GM19463 (cell line): ENCODE measurements at regions not wholly inside any gene's neighbourhood (a gene's known extent, or its start where the extent isn't known, plus 50 kb on each side); places are given as distances from the start of the nearest gene placed in this dataset.
"Not testable (repeated sequence)": the region's sequence is repeated elsewhere in the genome, so short reads cannot be mapped to it uniquely, and the experiment has no call there.

ENCODE experiments used
- ATAC-seq: cut with Tn5 transposase; IDR thresholded peaks from one replicate; pipeline ENCODE4 v1.9.1; 2021; ENCODE audit warnings: mild to moderate bottlenecking, moderate library complexity; ENCODE audit not compliant: unreplicated experiment

DNA sequence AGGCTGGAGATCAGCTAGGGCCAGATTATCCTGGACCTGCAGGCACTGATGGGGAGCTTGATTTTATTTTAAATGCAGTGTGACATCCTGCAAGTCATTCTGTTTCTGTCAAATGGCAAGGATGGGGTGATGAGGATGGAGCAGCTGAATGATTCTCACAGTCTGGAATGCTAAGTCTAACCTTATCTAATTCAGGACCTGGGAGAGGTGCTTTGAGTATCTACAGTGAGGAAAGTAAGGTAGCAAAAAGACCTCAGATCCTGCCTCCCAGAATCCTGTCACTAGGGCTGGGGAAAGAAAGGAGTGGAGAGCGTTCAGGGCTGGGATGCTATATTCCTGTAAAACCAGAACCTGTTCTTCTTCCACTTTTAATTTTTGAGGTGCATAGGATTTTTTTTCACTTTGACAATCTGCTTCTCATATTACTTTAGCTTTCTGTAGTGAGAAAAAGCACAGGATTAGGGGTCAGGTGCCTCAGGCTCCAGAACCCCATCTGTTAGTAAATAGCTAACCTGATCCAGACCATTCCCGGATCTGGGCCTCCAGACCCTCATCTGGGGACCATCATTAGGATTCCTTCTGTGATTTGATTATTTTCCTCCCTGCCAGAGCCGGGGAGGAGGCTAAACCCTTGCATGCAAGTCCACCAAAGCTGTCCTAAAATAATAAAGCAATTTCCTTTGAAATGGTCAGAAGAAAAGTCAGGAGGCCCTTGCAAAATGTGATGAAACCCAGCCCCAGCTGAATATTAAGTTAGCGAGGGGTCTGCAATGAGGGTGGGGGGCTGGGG, 54.7 kb downstream of the ASCL1 start:
- ATAC-seq = no peak

DNA sequence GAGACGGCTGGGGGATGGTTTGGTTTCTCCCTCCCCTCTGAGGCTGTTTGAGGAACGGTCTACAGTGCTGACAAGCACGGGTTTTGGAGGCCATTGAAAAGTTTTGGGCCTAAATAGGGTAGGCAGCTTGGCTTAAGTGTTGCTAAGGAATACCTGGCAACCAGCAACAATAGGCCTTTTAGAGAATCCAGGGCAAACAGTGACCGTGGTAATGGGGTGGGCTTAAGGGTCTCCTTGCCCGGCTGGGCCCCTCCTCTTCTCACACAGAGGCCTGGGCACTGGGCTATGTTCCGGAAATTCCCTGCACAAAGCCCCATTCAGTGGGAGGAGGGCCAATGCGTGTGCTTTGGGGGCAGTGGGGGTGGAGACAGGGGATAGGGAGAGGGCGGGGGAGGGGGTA, 55.4 kb downstream of the ASCL1 start:
- no peak for ATAC-seq

DNA sequence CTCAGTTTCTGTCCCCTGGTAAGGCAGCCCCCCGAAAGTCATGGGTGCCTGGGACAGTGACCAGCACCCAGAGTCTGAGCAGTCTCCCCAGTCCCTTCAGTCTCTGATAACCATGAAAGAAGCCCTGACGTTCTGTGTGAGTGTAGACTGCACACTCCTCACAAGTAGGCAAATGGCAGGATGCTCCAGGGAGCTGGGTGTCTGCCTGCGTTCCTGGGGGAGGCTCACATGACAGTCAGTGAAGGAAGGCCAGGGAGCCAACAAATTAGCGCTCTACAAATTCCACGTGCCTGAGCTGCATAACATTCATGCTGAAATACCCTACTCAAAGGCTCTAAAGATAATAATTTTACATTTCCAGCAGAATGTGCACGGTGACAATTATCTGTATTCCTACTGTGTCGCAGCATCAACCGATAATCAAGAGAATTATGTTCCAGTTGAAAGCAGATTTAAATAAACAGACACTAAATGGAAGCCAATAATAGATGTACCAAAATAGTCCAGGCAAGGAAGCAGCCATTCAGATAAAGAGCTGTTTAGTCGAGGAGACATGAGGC, 56.3 kb downstream of the ASCL1 start:
- no peak for ATAC-seq

DNA sequence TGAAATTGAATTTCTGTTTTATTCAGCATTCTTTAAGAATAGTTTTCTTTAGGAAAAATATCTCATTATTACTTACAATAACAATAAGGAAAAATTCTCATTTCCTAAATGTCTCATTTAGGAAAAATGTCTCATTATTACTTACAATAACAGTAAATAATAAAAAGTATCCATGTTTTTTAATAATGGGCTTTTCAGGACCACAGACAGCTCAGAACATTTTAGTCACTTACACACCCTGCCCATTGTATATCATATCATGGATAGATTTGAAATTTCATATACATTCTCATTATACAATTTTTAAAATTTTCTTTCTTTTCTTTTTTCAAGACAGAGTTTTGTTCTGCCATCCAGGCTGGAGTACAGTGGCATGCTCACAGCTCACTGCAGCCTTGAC, 58.9 kb downstream of the ASCL1 start:
- no peak for ATAC-seq

DNA sequence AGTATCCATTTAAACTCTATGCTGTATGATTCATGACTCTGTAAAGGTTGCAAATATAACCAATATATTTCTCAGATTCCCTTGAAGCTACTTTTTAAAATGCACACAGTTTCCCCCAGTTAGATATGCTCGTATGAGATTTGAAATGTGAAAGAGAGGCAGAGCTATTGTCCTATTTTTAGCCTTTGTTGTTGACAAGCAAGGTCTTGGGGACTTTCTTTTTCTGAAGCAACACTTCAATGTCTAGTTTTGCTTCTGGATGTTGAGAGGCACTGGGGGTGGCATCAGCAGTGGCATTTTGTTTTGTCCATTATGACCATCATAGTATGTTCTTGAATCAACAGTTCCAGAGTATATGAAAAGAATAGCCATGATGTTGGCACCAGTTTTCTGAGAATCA, 63.4 kb downstream of the ASCL1 start:
- no peak for ATAC-seq

DNA sequence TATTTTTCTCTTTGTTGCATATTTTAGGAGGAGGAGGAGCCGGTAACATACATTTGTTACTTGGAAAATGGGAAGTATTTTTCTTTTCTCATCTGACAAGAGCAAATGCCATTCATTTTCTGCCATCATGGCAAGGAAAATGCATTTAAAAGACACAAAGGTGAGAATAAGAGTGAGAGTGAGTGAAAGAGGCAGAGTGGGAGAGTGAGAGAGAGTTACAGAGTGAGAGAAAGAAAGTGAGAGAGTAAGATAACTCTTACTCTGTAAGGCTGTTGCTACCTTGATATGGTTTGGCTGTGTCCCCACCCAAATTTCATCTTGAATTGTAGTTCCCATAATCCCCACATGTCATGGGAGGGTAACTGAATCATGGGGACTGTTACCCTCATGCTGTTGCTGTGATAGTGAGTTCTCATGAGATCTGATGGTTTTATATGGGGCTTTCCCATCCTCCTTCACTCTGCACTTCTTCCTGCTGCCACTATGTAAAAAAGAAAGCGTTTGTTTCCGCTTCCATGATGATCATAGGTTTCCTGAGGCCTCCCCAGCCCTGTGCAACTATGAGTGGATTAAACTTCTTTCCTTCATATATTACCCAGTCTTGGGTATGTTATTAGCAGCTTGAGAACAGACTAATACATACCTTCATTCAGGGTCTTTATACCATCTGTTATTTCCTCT, 64.2 kb downstream of the ASCL1 start:
- no peak for ATAC-seq

DNA sequence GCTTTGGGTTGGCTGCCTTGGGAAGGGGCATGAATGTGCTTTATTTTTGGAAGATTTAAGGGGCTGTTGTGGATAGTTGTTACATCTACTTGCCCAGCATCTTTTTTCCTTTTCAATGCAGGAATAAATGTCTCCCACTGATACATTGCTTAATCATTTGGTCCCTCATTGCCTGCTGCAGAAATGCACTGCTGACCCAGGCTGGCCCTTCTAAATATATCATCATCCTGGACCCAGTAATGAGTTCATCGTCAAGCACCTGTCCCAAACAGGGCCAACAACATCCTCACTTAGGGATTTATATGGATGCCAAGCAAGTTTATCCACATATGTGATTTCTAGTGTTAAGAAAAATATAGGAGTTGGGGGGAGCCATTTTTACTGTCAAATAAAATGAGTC, 67.2 kb downstream of the ASCL1 start:
- no peak for ATAC-seq

DNA sequence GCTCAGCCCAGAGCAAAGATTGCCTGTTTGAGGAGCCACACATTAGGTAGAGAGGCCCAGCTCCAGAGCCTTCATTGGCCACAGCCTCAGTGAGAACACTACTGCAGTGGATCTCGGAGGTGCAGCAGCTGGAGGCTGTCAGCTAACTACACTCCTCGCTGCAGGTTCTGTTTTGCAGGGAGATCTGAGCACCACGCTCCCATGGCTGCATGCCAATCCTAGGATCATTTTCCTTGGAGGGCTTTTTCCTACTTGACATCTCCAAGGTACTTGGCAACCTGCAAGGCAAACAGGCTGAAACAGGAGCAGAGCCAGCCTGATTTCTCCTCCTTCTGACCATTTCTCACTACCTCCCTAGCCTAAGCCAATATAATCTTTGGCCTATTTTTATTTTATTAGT, 69.2 kb downstream of the ASCL1 start:
- not testable (repeated sequence) for ATAC-seq

DNA sequence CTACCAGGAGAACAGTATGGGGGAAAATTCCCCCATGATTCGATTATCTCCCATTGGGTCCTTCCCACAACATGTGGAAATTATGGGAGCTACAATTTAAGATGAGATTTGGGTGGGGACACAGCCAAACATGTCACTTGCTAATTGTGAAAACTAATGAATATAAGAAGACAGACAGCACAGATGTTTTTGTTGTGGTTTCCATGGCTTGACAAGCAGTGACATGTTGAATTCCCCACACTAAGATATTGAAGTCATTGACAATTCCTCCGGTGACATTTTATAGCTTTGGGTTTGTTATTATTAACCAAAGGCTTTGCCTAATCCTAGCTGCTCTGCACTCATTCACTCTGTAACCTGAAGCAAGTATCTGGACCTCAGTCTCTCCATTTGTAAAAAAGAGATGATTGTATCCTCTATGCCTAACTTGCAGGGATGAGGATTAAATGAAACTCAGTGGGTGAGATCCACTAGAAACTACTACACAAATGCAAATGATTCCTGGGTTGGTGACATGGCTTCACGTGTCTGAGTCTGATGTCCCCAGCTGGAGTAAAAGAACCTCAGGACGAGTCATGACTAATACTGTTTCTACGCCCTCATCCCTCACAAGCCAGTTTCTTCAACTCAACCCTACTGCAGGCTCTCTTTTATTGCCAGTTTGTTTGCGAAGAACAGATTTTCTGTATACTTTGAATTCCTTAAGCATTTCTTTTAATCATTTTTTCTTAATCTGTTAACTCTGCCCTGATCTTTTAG, 71.6 kb downstream of the ASCL1 start:
- ATAC-seq = no peak

DNA sequence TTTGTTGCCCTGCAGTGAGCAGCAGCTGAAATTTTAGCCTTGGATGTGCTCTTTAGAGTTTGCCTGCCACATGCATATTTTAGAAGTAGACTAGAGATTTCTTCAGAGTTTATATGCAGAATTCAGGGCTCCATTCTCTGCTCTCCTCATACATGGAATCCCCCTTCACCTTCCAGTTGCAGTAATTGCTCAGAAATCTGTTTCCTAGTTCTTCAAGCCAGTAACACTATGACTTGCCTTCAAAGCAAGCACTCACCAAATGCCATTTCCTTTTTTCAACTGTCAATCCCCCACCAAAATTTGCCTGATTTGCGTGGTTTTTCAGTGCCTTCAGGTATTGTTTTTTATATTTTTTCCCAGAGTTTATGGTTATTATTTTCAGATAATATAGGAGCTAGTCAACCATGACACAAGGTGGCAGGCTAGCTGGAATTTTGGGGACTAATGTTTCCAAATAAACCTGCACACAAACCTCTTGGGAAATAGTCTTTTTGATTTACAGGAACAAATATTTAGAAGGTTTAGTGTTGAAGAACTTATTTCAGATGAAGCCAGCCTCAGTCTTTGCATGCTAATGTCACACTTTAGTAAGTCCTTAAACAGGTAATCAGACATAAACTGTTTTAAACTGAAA, 79.2 kb downstream of the ASCL1 start:
- ATAC-seq = no peak

DNA sequence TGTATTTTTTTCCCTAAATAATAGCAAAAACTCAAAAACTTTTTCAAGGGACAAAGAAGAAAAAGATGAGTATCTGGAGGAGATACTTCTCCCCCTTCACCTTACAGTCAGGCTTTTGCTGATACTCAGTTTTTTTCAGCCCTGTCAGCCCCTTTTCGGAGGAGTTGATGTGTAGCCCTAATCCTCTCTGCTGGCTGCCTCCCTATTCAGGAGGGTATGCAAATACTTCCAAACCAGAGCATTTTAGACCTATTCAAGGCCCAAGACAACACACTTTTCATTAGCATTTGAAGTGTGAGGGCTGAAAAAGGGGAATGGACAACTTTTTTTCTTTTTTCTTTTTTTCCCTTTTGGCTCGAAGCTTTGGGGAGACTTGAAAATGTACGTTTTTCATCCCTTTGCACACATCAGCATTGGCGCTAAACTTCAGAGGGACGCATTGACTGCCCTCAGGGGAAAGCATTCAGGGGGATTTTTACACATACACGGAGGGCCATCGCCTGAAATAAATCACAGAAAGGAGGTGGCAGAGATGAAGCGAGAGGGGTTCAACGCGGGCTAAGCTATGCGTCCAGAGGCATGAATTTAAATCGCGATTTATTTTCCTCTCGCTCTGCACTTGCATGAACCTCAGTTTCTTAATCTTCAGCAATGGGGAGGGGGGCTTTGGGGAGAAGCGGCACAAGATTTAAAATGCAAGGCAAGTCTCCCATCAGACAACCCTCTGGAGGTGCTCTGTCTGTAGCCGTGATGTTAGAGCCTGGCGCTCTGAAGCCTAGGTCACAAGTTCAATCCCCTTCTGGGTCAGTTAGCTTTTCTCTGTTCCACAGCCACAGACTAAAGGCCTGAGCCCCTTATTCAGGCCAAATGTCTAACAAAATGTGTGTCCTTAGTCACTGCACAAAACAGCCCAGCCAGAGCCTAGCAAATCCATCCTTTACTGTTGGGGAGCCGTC, 86.3 kb downstream of the ASCL1 start:
- no peak for ATAC-seq

DNA sequence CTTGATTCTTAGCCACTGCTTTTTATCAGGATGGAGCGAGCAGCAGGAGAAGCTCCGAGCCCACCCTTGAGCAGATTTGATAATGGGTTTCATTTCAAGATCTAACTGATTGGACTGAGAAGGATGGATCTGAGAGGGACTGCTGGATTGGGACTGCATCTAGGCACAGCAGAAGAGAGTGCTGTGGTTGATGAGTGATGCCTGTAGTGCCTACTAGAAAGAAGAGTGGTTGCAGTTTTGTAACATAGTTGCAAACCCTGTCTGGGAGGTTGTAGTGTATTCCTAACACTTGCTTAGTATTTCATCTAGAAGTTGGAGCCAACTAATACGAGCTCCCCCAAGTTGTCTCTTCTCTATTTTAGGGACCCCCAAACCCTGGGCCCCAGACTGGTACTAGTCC, 88.7 kb downstream of the ASCL1 start:
- ATAC-seq = no peak

DNA sequence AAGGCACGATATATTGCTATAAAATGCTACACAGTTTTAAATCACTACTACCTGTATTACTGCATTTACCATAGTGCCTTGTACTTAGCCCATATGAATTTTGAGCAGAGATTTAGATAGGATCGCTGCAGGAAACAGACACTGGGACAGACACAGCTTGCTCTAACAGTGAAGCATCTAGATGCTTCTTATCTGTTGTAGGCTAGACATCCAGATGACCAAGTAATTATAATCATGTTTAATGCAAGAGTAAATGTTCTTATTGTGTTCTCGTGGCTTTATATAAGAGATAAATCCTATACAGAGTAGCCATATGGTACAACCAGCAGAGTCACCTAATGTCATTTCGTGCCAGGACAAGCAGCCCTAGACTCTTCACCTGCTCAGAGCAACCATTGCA, 92.8 kb downstream of the ASCL1 start:
- ATAC-seq = no peak

DNA sequence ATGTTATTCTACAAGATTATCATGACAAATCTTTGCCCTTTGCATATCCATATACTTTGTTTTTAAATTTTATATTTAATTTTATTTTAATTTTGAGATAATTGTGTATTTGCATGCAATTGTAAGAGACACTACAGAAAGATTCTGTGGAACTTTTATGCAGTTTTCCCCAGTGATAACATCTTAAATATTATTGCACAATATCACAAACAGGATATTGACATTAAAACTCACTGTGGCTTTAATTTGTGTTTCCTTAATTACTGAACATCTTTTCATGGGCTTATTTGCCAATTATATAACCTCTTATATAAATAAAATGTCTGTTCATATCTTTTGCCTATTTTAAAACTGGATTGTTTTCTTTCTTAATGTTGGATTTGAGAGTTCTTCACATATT, 95.6 kb downstream of the ASCL1 start:
- ATAC-seq = no peak

DNA sequence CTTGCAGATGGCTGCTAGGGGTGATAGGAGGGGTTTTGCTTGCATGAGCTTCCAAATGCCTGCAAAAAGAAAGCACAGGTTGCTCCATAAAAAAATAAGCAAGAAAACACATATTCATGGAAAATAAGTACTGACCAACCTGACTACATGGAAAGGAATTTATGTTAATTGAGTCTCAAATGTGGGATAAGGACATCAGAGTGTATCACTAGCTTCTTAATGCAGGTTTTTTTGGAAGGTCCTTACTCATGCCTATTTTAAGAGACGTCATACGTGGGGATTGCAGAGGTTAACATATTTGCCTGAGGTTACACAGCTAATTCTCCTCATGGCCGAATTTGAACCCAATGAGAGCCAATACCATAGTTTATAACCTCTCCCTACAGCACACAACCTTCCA, 116.2 kb downstream of the ASCL1 start:
- no peak for ATAC-seq

DNA sequence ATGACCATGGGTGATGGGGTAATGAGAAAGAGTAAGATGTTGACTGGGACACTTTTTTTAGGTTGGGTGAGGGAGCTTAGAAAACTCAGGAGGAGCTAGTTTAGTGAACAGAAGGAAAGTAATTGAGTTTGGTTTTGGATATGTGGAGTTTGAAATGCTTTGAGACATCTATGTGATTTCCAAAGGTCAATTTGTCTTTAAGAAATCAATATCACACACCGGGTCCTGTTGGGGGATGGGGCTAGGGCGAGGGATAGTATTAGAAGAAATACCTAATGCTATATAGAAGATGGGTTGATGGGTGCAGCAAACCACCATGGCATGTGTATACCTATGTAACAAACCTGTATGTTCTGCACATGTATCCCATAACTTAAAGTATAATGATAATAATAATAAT, 118.4 kb downstream of the ASCL1 start:
- ATAC-seq = no peak

DNA sequence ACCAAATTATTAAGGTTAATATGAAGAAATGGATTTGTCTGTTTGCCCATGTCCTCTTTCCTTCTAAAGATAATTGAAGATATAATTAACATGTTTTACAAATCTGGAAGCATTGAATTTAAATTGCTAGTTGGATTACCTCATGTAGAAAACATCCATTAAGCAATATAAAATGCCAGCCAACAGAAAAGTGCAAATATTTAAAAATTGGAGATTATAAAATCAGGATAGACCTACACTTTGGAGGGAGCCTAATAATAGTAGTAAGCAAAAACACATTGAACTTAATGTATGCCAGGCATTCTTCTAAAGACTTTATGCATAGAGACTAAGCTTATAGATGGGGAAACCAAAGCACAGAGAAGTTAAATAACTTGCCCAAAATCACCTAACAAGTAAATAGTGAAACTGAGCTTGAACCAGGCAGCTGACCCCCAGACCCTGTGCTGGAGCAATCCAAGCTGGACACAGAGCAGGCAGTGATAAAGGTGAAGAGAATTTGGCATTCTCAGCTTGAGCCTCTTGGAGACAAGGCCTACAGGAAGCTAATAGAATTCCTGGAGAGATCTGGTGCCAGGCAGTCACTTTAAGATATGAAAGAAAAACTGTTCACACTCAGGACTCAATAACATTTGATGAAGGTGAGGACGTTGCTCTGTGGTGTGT, 119.8 kb downstream of the ASCL1 start:
- ATAC-seq = no peak

DNA sequence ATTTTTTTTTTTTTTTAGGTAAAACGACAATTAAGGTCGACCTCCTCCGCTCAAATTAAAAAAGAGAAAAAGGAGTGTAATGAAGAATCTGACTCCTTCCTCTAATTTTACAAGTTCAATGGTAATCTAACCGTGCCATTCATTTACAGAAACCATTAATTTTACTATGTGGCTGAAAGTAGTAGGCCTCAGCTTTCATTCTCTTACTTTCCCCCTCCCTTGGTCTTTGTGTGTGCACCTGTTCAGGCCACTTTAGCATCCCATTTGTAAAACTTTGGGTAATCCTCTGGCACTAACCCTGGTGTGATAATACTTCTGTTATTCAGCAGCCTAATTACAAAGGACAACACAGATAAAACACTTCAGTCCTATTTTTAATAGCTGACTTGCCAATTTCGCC, 128.1 kb downstream of the ASCL1 start:
- peak; percentile 98 for ATAC-seq

DNA sequence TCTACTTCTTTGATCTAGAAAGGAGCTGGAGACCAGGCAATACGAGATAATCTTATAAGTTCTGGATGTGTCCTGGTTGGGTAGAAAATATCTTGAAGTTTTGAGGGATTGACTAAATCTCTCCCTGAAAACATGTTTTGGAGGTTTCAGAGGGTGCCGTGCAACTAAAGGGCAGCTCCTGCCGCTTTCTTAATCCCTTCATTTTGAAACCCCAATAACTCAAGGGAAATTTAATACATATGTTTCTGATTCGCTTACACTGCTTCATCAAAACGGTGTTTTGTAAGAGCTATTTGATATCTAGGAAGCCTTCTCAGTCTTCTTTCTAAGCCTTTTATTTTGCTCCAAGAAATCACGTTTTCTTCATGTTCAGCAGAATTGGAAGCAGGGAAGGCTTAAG, 129.0 kb downstream of the ASCL1 start:
- ATAC-seq = no peak
